ENCODE measurements at regions not wholly inside any gene's neighbourhood (a gene's known extent, or its start where the extent isn't known, plus 50 kb on each side); places are given as distances from the start of the nearest gene placed in this dataset.
A peak's percentile ranks its signal among the peaks of the same experiment; 100 is the strongest.

DNA sequence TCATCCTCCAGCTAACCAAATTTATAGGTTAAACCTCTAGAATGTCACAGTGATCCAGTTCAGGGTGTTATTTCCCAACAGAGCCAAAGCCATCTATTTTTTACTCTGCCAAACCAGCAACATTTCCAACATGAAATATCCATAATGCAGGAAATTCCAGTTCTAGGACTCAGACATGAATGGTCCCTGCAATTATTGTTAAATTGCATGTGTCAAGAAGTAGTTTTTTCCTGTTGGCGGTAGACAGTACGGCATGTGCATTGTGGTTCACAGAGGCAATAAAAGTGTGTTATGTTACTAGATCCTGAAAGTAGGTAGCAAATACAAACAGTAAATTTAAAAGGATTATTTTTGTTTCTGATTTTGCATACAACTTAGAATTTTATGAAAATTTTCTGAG lies 215.7 kb upstream of the THBS1 start:
- H3K4me1 ChIP-seq, result no peaks in the 10 kb centered on the region
- H3K9me3 ChIP-seq, result no peaks in the 10 kb centered on the region
- H3K27me3 ChIP-seq, result no peaks in the 10 kb centered on the region
- no peak for DNase-seq
- no peaks in the 10 kb centered on the region for H3K36me3 ChIP-seq
- no peak for ATAC-seq
- H3K27ac ChIP-seq, result no peak overlapping the region
- H3K4me3 ChIP-seq, result no peak overlapping the region
- no peak for TF ChIP-seq POLR2A (IDR thresholded peaks at IDR 0.05)
- TF ChIP-seq, protein P1, sequence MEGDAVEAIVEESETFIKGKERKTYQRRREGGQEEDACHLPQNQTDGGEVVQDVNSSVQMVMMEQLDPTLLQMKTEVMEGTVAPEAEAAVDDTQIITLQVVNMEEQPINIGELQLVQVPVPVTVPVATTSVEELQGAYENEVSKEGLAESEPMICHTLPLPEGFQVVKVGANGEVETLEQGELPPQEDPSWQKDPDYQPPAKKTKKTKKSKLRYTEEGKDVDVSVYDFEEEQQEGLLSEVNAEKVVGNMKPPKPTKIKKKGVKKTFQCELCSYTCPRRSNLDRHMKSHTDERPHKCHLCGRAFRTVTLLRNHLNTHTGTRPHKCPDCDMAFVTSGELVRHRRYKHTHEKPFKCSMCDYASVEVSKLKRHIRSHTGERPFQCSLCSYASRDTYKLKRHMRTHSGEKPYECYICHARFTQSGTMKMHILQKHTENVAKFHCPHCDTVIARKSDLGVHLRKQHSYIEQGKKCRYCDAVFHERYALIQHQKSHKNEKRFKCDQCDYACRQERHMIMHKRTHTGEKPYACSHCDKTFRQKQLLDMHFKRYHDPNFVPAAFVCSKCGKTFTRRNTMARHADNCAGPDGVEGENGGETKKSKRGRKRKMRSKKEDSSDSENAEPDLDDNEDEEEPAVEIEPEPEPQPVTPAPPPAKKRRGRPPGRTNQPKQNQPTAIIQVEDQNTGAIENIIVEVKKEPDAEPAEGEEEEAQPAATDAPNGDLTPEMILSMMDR (IDR thresholded peaks at IDR 0.05 in 4 of 5, conservative IDR thresholded peaks at IDR 0.05 in 1 of 5), result no peak
- intact Hi-C loops (cut with DNase I; ENCODE audit: low total_unique reads), result no loop called here
- in situ Hi-C loops (cut with MboI; ENCODE audit: low sequenced_read_pairs in 4 of 4), result no loop called here

DNA sequence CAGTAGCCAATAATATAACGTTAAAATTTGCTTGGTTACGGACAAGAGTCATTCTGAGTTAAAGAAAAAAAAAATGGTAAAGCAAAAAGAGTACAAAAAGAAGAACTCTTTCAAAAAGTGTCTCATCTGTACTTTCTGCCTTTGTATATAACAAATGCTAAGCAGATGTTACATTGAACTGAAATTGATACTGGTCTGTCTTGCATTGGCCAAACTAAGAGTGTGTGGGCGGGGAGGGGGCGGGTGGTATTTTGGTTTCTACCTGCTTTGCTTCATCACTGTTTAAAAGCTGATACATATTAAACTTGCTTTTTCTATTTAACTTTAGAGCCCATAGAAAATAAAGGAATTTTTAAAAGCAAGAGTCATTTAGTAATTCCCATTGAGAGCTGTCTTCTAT lies 215.0 kb upstream of the THBS1 start:
- Histone ChIP-seq H3K9me3 (no peaks in the 10 kb centered on the region), H3K4me1 (no peaks in the 10 kb centered on the region), H3K27ac (no peak overlapping the region), H3K4me3 (no peak overlapping the region), H3K27me3 (no peaks in the 10 kb centered on the region), H3K36me3 (no peaks in the 10 kb centered on the region)
- ATAC-seq (no peak), DNase-seq (no peak)
- in situ Hi-C loops (cut with MboI; ENCODE audit: low sequenced_read_pairs in 4 of 4), result no loop called here
- TF ChIP-seq, protein P1 (IDR thresholded peaks at IDR 0.05 in 4 of 5, conservative IDR thresholded peaks at IDR 0.05 in 1 of 5), result no peak
- TF ChIP-seq POLR2A (IDR thresholded peaks at IDR 0.05), result no peak
- intact Hi-C loops (cut with DNase I; ENCODE audit: low total_unique reads), result no loop called here

DNA sequence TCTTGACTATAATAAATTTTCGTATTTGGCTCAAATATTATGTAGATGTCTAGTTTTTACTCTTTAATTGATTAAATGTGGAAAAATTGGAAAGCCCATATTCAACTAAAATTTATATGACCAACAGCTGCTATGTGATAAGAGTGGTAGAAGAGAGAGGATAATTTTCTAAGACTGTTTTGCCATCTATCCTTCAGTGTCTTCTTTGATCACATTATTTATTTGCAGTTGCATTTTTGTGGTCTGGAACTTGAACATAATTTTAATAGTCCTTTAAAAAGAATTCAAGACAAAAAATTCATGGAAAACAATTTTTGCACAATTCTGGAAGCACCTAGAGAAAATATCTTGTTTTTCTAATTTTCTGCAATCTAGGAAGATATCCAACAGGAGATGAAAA lies 213.3 kb upstream of the THBS1 start:
- intact Hi-C loops (cut with DNase I; ENCODE audit: low total_unique reads) (no loop called here), in situ Hi-C loops (cut with MboI; ENCODE audit: low sequenced_read_pairs in 4 of 4) (no loop called here)

DNA sequence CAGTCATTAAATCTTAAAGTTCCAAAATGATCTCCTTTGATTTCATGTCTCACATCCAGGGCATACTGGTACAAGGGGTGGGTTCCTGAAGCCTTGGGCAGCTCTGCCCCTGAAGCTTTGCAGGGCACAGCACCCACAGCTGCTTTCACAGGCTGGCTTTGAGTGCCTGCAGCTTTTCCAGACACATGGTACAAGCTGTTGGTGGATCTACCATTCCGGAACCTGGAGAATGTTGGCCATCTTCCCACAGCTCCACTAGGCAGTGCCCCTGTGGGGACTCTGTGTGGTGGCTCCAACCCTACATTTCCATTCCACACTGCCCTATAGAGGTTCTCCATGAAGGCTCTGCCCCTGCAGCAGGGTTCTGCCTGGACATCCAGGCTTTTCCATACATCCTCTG lies 211.1 kb upstream of the THBS1 start:
- no peak overlapping the region for H3K27ac ChIP-seq
- no peak overlapping the region for H3K4me3 ChIP-seq
- TF ChIP-seq, protein P1 (IDR thresholded peaks at IDR 0.05 in 4 of 5, conservative IDR thresholded peaks at IDR 0.05 in 1 of 5), result no peak
- TF ChIP-seq POLR2A (IDR thresholded peaks at IDR 0.05), result no peak
- no peaks in the 10 kb centered on the region for H3K36me3 ChIP-seq
- ATAC-seq (no peak), DNase-seq (no peak)
- in situ Hi-C loops (cut with MboI; ENCODE audit: low sequenced_read_pairs in 4 of 4) (no loop called here), intact Hi-C loops (cut with DNase I; ENCODE audit: low total_unique reads) (no loop called here)
- no peaks in the 10 kb centered on the region for H3K4me1 ChIP-seq
- H3K9me3 ChIP-seq, result no peaks in the 10 kb centered on the region
- no peaks in the 10 kb centered on the region for H3K27me3 ChIP-seq

More for the DNA sequence above, 213.3 kb upstream of the THBS1 start:
- no peak for ATAC-seq
- no peak for TF ChIP-seq POLR2A (IDR thresholded peaks at IDR 0.05)
- no peaks in the 10 kb centered on the region for H3K4me1 ChIP-seq
- H3K27ac ChIP-seq, result no peak overlapping the region
- no peaks in the 10 kb centered on the region for H3K36me3 ChIP-seq
- no peaks in the 10 kb centered on the region for H3K9me3 ChIP-seq
- DNase-seq, result no peak
- no peaks in the 10 kb centered on the region for H3K27me3 ChIP-seq
- no peak overlapping the region for H3K4me3 ChIP-seq

DNA sequence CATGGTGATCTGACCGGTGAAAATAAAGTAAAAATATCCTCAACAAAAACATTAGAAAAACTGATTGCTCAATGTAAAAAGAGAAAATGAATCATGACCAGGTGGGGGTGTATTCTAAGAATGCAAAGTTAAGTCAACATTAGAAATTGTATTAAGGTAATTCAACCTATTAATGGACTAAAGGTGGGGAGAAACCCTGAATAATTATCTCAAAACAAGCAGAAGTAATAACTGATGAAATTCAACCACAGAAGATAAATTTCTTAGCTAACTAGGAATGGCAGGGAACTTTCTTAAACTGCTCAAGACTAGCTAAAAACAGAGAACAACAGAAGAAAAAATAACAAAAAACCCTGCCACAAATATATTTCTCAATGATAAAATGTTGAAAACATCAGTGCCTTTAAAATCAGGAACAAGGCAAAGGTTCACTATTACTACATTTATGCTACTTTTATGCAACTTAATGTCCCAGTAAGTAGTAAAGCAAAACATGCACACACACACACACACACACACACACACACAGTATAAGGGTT lies 204.4 kb upstream of the THBS1 start:
- H3K27ac ChIP-seq, result no peak overlapping the region
- no peaks in the 10 kb centered on the region for H3K4me1 ChIP-seq
- H3K4me3 ChIP-seq, result no peak overlapping the region
- no peaks in the 10 kb centered on the region for H3K36me3 ChIP-seq
- no peaks in the 10 kb centered on the region for H3K9me3 ChIP-seq
- intact Hi-C loops (cut with DNase I; ENCODE audit: low total_unique reads), result no loop called here
- no peaks in the 10 kb centered on the region for H3K27me3 ChIP-seq
- in situ Hi-C loops (cut with MboI; ENCODE audit: low sequenced_read_pairs in 4 of 4), result no loop called here
- DNase-seq, result no peak
- TF ChIP-seq, protein P1 (IDR thresholded peaks at IDR 0.05 in 4 of 5, conservative IDR thresholded peaks at IDR 0.05 in 1 of 5), result no peak
- no peak for TF ChIP-seq POLR2A (IDR thresholded peaks at IDR 0.05)
- peak in 1 of 2 donors; percentile 41 for ATAC-seq
